ENCODE measurements at regions not wholly inside any gene's neighbourhood (a gene's known extent, or its start where the extent isn't known, plus 50 kb on each side); places are given as distances from the start of the nearest gene placed in this dataset.

DNA sequence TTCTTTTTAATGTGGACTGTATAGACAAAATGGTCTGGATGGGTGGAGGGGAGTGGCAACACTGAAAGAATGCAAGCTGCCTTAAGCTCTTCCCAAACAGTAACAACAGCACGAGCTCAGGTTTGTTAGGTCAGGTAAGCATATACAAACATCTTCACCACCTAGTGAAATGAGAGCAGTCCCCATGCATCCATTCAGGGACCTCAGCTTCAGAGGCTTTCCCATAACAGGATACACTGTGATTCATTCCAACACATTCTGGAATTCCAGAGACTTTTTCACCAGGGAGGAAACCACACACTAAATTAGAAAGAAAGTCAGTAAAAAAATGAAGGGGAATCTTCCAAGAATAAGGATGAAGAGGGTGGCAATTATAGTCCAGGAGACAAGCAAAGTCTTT, 50.4 kb upstream of the BZW1 start:
- no peak overlapping the region for H3K27ac ChIP-seq (replicated peaks)
- no peaks in the 10 kb centered on the region for H3K27me3 ChIP-seq (ENCODE audit: insufficient read depth, poor library complexity, severe bottlenecking)
- no peak overlapping the region for H3K4me3 ChIP-seq (replicated peaks; ENCODE audit: insufficient read depth, low read length)
- TF ChIP-seq SPI1 (IDR thresholded peaks at IDR 0.05; ENCODE audit: borderline replicate concordance, low read depth) (no peak), POLR2AphosphoS5 (IDR thresholded peaks at IDR 0.05; ENCODE audit: low read depth) (no peak), GABPA (IDR thresholded peaks at IDR 0.05; ENCODE audit: low read depth) (no peak), REST (IDR thresholded peaks at IDR 0.05; ENCODE audit: insufficient replicate concordance, low read depth) (no peak)
- TF ChIP-seq, protein P1, sequence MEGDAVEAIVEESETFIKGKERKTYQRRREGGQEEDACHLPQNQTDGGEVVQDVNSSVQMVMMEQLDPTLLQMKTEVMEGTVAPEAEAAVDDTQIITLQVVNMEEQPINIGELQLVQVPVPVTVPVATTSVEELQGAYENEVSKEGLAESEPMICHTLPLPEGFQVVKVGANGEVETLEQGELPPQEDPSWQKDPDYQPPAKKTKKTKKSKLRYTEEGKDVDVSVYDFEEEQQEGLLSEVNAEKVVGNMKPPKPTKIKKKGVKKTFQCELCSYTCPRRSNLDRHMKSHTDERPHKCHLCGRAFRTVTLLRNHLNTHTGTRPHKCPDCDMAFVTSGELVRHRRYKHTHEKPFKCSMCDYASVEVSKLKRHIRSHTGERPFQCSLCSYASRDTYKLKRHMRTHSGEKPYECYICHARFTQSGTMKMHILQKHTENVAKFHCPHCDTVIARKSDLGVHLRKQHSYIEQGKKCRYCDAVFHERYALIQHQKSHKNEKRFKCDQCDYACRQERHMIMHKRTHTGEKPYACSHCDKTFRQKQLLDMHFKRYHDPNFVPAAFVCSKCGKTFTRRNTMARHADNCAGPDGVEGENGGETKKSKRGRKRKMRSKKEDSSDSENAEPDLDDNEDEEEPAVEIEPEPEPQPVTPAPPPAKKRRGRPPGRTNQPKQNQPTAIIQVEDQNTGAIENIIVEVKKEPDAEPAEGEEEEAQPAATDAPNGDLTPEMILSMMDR (IDR thresholded peaks at IDR 0.05; ENCODE audit: insufficient read depth, low read length): no peak
- no peak for DNase-seq (ENCODE audit: low read depth in 1 of 2, low spot score in 1 of 2)

All from HL-60 (cell line).